Testis (tissue), 2 donors: ENCODE measurements at regions not wholly inside any gene's neighbourhood (a gene's known extent, or its start where the extent isn't known, plus 50 kb on each side); places are given as distances from the start of the nearest gene placed in this dataset.

Experiments
- DNase-seq: peaks from one replicate; pipeline ENCODE4 v3.0.0-alpha.2; 2019
- H3K27ac ChIP-seq, 2 donors: fragments of 200-600 bp; sonication (generic); one replicate each; pipeline ENCODE4 v1.5.1; 2019
- H3K27me3 ChIP-seq: fragments of 200-600 bp; sonication (generic); one replicate; pipeline ENCODE4 v1.5.1; 2019
- H3K36me3 ChIP-seq: fragments of 200-600 bp; sonication (generic); one replicate; pipeline ENCODE4 v1.5.1; 2017; ENCODE audit warnings: low read depth; ENCODE audit errors: missing control alignments
- H3K4me1 ChIP-seq: fragments of 200-600 bp; sonication (generic); one replicate; pipeline ENCODE4 v1.5.1; 2019
- H3K4me3 ChIP-seq, 2 donors: fragments of 200-600 bp; sonication (generic); one replicate each; pipeline ENCODE4 v1.5.1; 2017 to 2019
- H3K9me3 ChIP-seq: fragments of 200-600 bp; sonication (generic); one replicate; pipeline ENCODE4 v1.5.1; 2017
- CTCF ChIP-seq, 3 experiments: fragments of 450-650 bp in 2 of 3; fragments of 200-600 bp in 1 of 3; sonication (generic) in 1 of 3; IDR thresholded peaks; one replicate each; pipeline ENCODE4 v1.5.1; 2016 to 2019; ENCODE audit warnings: antibody characterized with exemption in 3 of 3, mild to moderate bottlenecking in 2 of 3, moderate library complexity in 1 of 3
- POLR2A ChIP-seq: fragments of 450-650 bp; IDR thresholded peaks from one replicate; pipeline ENCODE4 v1.6.1; 2017; ENCODE audit warnings: antibody characterized with exemption, mild to moderate bottlenecking, moderate library complexity
- WGBS, 2 donors: methylation state at CpG; one replicate each; pipeline ENCODE4 v1.1.5; 2018; 5-methylcytosine and 5-hydroxymethylcytosine counted together
- intact Hi-C: fragments of 100-400 bp; cut with DNase I; formaldehyde crosslinking; loops from one replicate; pipeline ENCODE4 v1.15.1; 2023; ENCODE audit warnings: low total_unique reads

DNA sequence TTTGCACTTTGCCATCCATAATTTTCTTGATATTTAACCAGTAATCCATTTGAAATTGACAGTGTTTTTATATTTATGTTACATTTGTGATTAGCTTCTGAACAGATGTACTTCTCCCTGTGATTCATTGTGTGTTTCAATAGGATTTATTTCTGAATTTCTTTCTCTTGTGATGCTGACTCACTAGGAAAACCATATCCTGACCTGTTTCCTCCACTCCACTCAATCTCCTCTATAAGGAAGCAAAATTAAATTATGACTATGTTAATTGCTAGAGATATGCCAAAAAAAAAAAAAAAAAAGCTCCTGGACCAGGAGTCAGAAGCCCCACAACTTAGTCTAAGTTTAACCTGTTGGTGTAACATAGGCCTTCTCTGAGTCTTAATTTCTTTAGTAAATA lies 614.6 kb upstream of the SPRY2 start:
- intact Hi-C loops, result no loop called here
- Histone ChIP-seq H3K36me3 (no peaks in the 10 kb centered on the region), H3K27me3 (no peaks in the 10 kb centered on the region), H3K9me3 (no peaks in the 10 kb centered on the region), H3K4me3 (no peak overlapping the region), H3K4me1 (no peaks in the 10 kb centered on the region), H3K27ac (no peak overlapping the region)
- TF ChIP-seq POLR2A (no peak), CTCF (IDR thresholded peaks at IDR 0.05) (no peak)
- DNase-seq, result no peak

DNA sequence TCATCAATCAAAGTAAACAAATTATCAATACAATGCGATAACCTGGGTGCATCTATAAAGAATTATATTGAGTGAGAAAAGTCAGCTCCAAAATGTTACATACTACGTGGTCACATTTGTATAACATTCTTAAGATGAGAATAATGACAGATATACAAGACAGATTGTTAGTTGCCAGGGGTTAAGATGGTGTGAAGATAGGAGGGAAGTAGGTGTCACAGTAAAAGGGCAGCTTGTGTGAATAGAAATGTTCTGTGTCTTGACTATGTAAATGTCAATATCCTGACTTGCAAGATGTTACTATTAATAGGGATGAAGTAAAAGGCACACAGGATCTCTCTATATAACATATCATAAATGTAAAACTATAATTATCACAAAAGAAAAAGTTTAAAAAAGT lies 611.2 kb upstream of the SPRY2 start:
- Histone ChIP-seq H3K9me3 (no peaks in the 10 kb centered on the region), H3K4me1 (no peaks in the 10 kb centered on the region), H3K27ac (no peak overlapping the region), H3K4me3 (no peak overlapping the region), H3K36me3 (no peaks in the 10 kb centered on the region), H3K27me3 (no peaks in the 10 kb centered on the region)
- no peak for DNase-seq
- intact Hi-C loops, result no loop called here
- no peak for TF ChIP-seq POLR2A
- no peak for TF ChIP-seq CTCF (IDR thresholded peaks at IDR 0.05)
- WGBS, 2 donors, result 90 to 96% methylated on average over 2 of the region's 2 CpGs

GRCh38 chr13:80946008-80946802 lies 605.3 kb upstream of the SPRY2 start:
- Histone ChIP-seq H3K36me3 (no peaks in the 10 kb centered on the region), H3K9me3 (no peaks in the 10 kb centered on the region), H3K27me3 (no peaks in the 10 kb centered on the region), H3K27ac (no peak overlapping the region), H3K4me1 (no peaks in the 10 kb centered on the region), H3K4me3 (no peak overlapping the region)
- DNase-seq, result no peak
- TF ChIP-seq CTCF (IDR thresholded peaks at IDR 0.05) (no peak), POLR2A (no peak)
- WGBS, 2 donors, result 72 to 73% methylated on average over 4 of the region's 4 CpGs
- intact Hi-C loops, result no loop called here

DNA sequence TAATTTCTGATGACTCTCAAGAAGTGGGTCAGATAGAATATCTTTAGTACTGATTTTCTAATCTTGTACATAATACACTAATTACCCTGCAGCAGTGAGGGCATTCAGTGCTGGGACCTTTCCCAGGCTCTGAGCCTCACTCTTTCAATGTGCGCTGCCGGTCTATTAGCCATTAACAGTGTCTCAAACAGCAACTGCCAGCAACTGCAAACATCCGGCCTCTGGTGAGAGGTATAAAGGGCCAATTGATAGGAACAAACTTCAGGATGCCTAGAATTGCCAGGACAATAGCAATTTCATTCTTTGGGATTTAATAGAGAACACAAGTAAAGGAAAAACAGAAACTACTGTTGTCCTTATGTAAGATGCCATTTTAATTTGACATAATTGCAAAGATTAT lies 604.4 kb upstream of the SPRY2 start:
- no peaks in the 10 kb centered on the region for H3K36me3 ChIP-seq
- WGBS, 2 donors, result 71 to 88% methylated on average over 3 of the region's 3 CpGs
- no peak for DNase-seq
- H3K27ac ChIP-seq, result no peak overlapping the region
- H3K4me1 ChIP-seq, result no peaks in the 10 kb centered on the region
- TF ChIP-seq CTCF (IDR thresholded peaks at IDR 0.05), result no peak
- no peak for TF ChIP-seq POLR2A
- H3K4me3 ChIP-seq, result no peak overlapping the region
- H3K27me3 ChIP-seq, result no peaks in the 10 kb centered on the region
- H3K9me3 ChIP-seq, result no peaks in the 10 kb centered on the region
- intact Hi-C loops, result no loop called here

DNA sequence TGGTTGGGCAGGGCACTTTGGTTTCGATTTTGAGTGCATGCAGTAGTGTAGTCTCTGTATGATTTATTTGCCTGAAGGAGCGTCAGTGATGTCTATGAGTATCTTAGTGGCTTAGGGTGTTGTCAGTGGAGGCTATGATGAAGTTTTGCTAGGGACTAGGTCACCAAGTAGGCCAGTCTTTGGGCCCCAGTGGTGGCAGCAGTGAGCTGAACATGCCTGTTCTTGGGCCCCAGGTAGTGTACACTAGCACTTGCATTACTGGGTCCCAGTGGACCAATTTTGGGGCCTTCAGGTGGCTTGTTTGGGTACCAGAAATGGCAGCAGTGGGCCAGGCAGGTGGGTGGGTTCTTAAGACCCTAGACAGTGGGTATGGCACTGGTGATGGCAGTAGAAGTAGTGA lies 598.7 kb upstream of the SPRY2 start:
- DNase-seq, result no peak
- Histone ChIP-seq H3K9me3 (no peaks in the 10 kb centered on the region), H3K27me3 (no peaks in the 10 kb centered on the region), H3K4me3 (no peak overlapping the region), H3K36me3 (no peaks in the 10 kb centered on the region), H3K4me1 (no peaks in the 10 kb centered on the region), H3K27ac (no peak overlapping the region)
- intact Hi-C loops, result no loop called here
- 88 to 92% methylated on average over 2 of the region's 2 CpGs for WGBS, 2 donors
- TF ChIP-seq CTCF (IDR thresholded peaks at IDR 0.05) (no peak), POLR2A (no peak)
